Gastrocnemius medialis (tissue), 4 donors: ENCODE measurements at regions not wholly inside any gene's neighbourhood (a gene's known extent, or its start where the extent isn't known, plus 50 kb on each side); places are given as distances from the start of the nearest gene placed in this dataset.
A peak's percentile ranks its signal among the peaks of the same experiment; 100 is the strongest.

Experiments used
- ATAC-seq, 2 donors: fragments of 150-250 bp; one replicate each; pipeline ENCODE4 v1.9.1; 2016
- DNase-seq, 2 donors: peaks; one replicate each; pipeline ENCODE4 v3.0.0-alpha.2; 2019
- H3K27ac ChIP-seq, 4 donors: fragments of 200-600 bp; sonication (generic); 1 replicate in 1 of 4; 2 replicates in 3 of 4; pipeline ENCODE4 v1.5.1; 2016 to 2018; ENCODE audit warnings: mild to moderate bottlenecking in 2 of 4, moderate library complexity in 1 of 4
- H3K27me3 ChIP-seq, 3 donors: fragments of 200-600 bp; sonication (generic) in 2 of 3; 1 replicate in 1 of 3; 2 replicates in 2 of 3; pipeline versions ENCODE4 v1.5.1 to v1.6.0; 2016 to 2019; ENCODE audit warnings: mild to moderate bottlenecking in 1 of 3, moderate library complexity in 1 of 3
- H3K36me3 ChIP-seq, 2 donors: fragments of 200-600 bp; sonication (generic) in 1 of 2; one replicate each; pipeline ENCODE4 v1.5.1; 2017 to 2018
- H3K4me1 ChIP-seq, 2 donors: fragments of 200-600 bp; sonication (generic) in 1 of 2; one replicate each; pipeline ENCODE4 v1.5.1; 2016 to 2017; ENCODE audit warnings: mild to moderate bottlenecking in 2 of 2
- H3K4me3 ChIP-seq, 4 donors: fragments of 200-600 bp; sonication (generic) in 3 of 4; 1 replicate in 1 of 4; 2 replicates in 3 of 4; pipeline ENCODE4 v1.5.1; 2016 to 2019; ENCODE audit warnings: mild to moderate bottlenecking in 2 of 4
- H3K9me3 ChIP-seq, 3 donors: fragments of 200-600 bp; sonication (generic) in 2 of 3; 1 replicate in 1 of 3; 2 replicates in 2 of 3; pipeline ENCODE4 v1.5.1; 2016 to 2019
- CTCF ChIP-seq, 5 experiments: fragments of 450-650 bp in 3 of 5; fragments of 200-600 bp in 2 of 5; sonication (generic) in 2 of 5; IDR thresholded peaks in 4 of 5; conservative IDR thresholded peaks in 1 of 5; 1 replicate in 4 of 5; 2 replicates in 1 of 5; pipeline ENCODE4 v1.5.1; 2016 to 2019; ENCODE audit warnings: antibody characterized with exemption in 5 of 5, mild to moderate bottlenecking in 3 of 5, moderate library complexity in 3 of 5
- POLR2A ChIP-seq, 2 donors: fragments of 450-650 bp; IDR thresholded peaks; one replicate each; pipeline ENCODE4 v1.6.1; 2017; ENCODE audit warnings: antibody characterized with exemption in 2 of 2, mild to moderate bottlenecking in 2 of 2, moderate library complexity in 2 of 2
- in situ Hi-C, 4 donors: fragments of 200-750 bp; cut with MboI; loops; one replicate each; pipeline versions ENCODE4 v1.15.0 to v1.8.0; 2017; ENCODE audit warnings: low sequenced_read_pairs in 4 of 4
- intact Hi-C: fragments of 100-400 bp; cut with DNase I; formaldehyde crosslinking; loops from one replicate; pipeline ENCODE4 v1.15.1; 2023; ENCODE audit warnings: low total_unique reads

DNA sequence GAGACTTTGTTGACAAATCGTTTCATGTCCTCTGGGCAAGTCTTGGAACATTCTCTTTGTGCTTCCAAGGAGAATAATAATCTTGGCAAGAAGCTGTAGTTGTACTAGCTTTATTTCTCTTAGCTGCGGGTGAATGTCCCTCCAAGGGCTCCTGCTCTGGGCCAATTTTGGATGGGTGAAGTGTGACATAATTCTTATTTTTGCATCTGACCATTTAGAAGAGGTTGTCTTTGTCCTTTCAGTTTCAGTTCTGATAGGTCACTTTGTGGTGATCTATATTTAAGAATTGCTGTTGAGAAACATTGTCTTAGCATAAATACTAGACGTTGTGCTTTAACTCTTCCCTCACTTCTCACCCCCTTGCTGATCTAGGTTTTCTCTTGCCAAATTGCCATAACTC, 164.8 kb upstream of the RORA start:
- in situ Hi-C loops, result no loop called here
- Histone ChIP-seq H3K36me3 (no peaks in the 10 kb centered on the region), H3K9me3 (no peaks in the 10 kb centered on the region), H3K27me3 (no peaks in the 10 kb centered on the region), H3K27ac (peak overlapping the region; percentile 35 to 77 (median 76)), H3K4me3 (peak overlapping the region; percentile 12 to 49 (median 32)), H3K4me1 (peaks cover 20 to 29% of the 10 kb centered on the region in 2 donors)
- peak; percentile 27 to 60 for DNase-seq
- intact Hi-C loops, result no loop called here
- no peak for TF ChIP-seq POLR2A (IDR thresholded peaks at IDR 0.05)
- no peak for TF ChIP-seq CTCF (IDR thresholded peaks at IDR 0.05 in 4 of 5, conservative IDR thresholded peaks at IDR 0.05 in 1 of 5)
- peak; percentile 88 to 91 for ATAC-seq

- Histone ChIP-seq H3K4me3 (peak overlapping the region; percentile 12 to 49 (median 32)), H3K9me3 (no peaks in the 10 kb centered on the region), H3K27me3 (no peaks in the 10 kb centered on the region), H3K4me1 (peaks cover 20 to 29% of the 10 kb centered on the region in 2 donors), H3K36me3 (no peaks in the 10 kb centered on the region), H3K27ac (peak overlapping the region; percentile 35 to 77 (median 76))
- in situ Hi-C loops (no loop called here), intact Hi-C loops (no loop called here)
- ATAC-seq (peak in 1 of 2 donors; percentile 25), DNase-seq (no peak)
- TF ChIP-seq CTCF (IDR thresholded peaks at IDR 0.05 in 4 of 5, conservative IDR thresholded peaks at IDR 0.05 in 1 of 5), result no peak
- TF ChIP-seq POLR2A (IDR thresholded peaks at IDR 0.05), result no peak
These were observed 164.4 kb upstream of the RORA start for GRCh38 chr15:61393524-61393923.

- TF ChIP-seq POLR2A (IDR thresholded peaks at IDR 0.05) (no peak), CTCF (IDR thresholded peaks at IDR 0.05 in 4 of 5, conservative IDR thresholded peaks at IDR 0.05 in 1 of 5) (no peak)
- peaks cover 8 to 15% of the 10 kb centered on the region in 2 donors for H3K4me1 ChIP-seq
- no peak for DNase-seq
- H3K9me3 ChIP-seq, result no peaks in the 10 kb centered on the region
- no peak overlapping the region for H3K4me3 ChIP-seq
- in situ Hi-C loops (no loop called here), intact Hi-C loops (no loop called here)
- no peak overlapping the region for H3K27ac ChIP-seq
- H3K36me3 ChIP-seq, result no peaks in the 10 kb centered on the region
- no peaks in the 10 kb centered on the region for H3K27me3 ChIP-seq
- no peak for ATAC-seq
These were observed 161.0 kb upstream of the RORA start for GRCh38 chr15:61390138-61390537.

- Histone ChIP-seq H3K27ac (no peak overlapping the region), H3K4me1 (peaks cover 4 to 12% of the 10 kb centered on the region in 2 donors), H3K9me3 (no peaks in the 10 kb centered on the region), H3K36me3 (no peaks in the 10 kb centered on the region), H3K4me3 (no peak overlapping the region), H3K27me3 (no peaks in the 10 kb centered on the region)
- no peak for TF ChIP-seq CTCF (IDR thresholded peaks at IDR 0.05 in 4 of 5, conservative IDR thresholded peaks at IDR 0.05 in 1 of 5)
- TF ChIP-seq POLR2A (IDR thresholded peaks at IDR 0.05), result no peak
- in situ Hi-C loops (no loop called here), intact Hi-C loops (no loop called here)
- DNase-seq, result no peak
- ATAC-seq, result no peak
These were observed 160.4 kb upstream of the RORA start for GRCh38 chr15:61389334-61390028.

DNA sequence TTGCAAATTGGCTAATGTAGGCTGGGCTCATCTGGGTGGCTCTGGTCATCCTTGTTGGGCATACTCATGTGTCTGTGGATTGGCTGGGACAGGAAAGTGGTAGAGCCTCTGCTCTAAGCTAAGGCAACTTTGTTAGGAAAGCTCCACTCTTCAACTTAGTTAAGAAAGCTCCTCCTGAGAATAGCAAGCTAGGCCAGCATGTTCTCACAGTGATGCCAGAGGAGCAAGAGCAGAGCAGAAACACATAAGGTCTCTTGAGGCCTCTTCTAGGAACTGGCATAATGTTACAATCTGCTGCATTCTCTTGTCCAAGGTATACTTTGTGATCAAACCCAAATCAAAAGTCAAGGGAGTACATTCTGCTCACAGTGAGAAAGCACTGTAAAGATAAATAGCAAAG, 158.6 kb upstream of the RORA start:
- in situ Hi-C loops, result no loop called here
- H3K27me3 ChIP-seq, result no peaks in the 10 kb centered on the region
- no peaks in the 10 kb centered on the region for H3K36me3 ChIP-seq
- intact Hi-C loops, result no loop called here
- no peaks in the 10 kb centered on the region for H3K4me1 ChIP-seq
- no peaks in the 10 kb centered on the region for H3K9me3 ChIP-seq
- DNase-seq (no peak), ATAC-seq (peak; percentile 58 to 60)
- H3K27ac ChIP-seq, result no peak overlapping the region
- TF ChIP-seq CTCF (IDR thresholded peaks at IDR 0.05 in 4 of 5, conservative IDR thresholded peaks at IDR 0.05 in 1 of 5) (no peak), POLR2A (IDR thresholded peaks at IDR 0.05) (no peak)
- no peak overlapping the region for H3K4me3 ChIP-seq
